SK-N-SH (cell line): ENCODE measurements at regions not wholly inside any gene's neighbourhood (a gene's known extent, or its start where the extent isn't known, plus 50 kb on each side); places are given as distances from the start of the nearest gene placed in this dataset.

Experiments
- CTCF ChIA-PET: fragments of 300-600, 350-600 bp; formaldehyde crosslinking; extraction: SDS; loops from one replicate; lab custom pipeline; 2021; lab: Yijun Ruan, JAX
- POLR2A ChIA-PET: fragments of 350-600 bp; sonication (Branson Sonifier 250); formaldehyde crosslinking; extraction: SDS; loops from one replicate; lab custom pipeline; 2020; ENCODE audit warnings: antibody characterized with exemption, inconsistent platforms; lab: Yijun Ruan, JAX
- DNase-seq: peaks from one replicate; pipeline ENCODE4 v3.0.0; 2012
- H2AFZ ChIP-seq: fragments of 200-600 bp; sonication (generic); 2 replicates; pipeline ENCODE4 v1.8.1; 2016; ENCODE audit warnings: antibody characterized with exemption, mild to moderate bottlenecking, low read depth
- H3F3A ChIP-seq: fragments of 200-600 bp; sonication (generic); replicated peaks from 2 replicates; pipeline ENCODE3; 2016; ENCODE audit warnings: antibody characterized with exemption, mild to moderate bottlenecking; ENCODE audit not compliant: insufficient read depth
- H3K27ac ChIP-seq, 2 experiments: fragments of 200-500 bp in 1 of 2; fragments of 200-600 bp in 1 of 2; sonication (Bioruptor generic) in 1 of 2; sonication (generic), shearing (Covaris generic) in 1 of 2; 2 replicates each; pipeline versions ENCODE4 v1.5.1 to v1.6.1; 2014 to 2016; ENCODE audit warnings: low read depth in 2 of 2, inconsistent platforms in 1 of 2, low read length in 1 of 2, mild to moderate bottlenecking in 1 of 2, mixed read lengths in 1 of 2
- H3K27me3 ChIP-seq: fragments of 200-600 bp; sonication (generic), shearing (Covaris generic); 2 replicates; pipeline ENCODE4 v1.6.1; 2016; ENCODE audit warnings: mixed run types; ENCODE audit not compliant: insufficient read depth
- H3K36me3 ChIP-seq, 2 experiments: fragments of 200-500 bp in 1 of 2; fragments of 200-600 bp in 1 of 2; sonication (Bioruptor generic) in 1 of 2; sonication (generic) in 1 of 2; replicated peaks in 1 of 2; 2 replicates each; pipeline versions ENCODE3 to v1.5.1; 2014 to 2016; ENCODE audit warnings: low read length in 1 of 2, mild to moderate bottlenecking in 1 of 2; ENCODE audit not compliant: insufficient read depth in 2 of 2, control insufficient read depth in 1 of 2
- H3K4me1 ChIP-seq, 2 experiments: fragments of 200-500 bp in 1 of 2; fragments of 200-600 bp in 1 of 2; sonication (Bioruptor generic) in 1 of 2; sonication (generic), shearing (Covaris generic) in 1 of 2; 2 replicates each; pipeline versions ENCODE4 v1.5.1 to v1.6.1; 2014 to 2016; ENCODE audit warnings: low read depth in 1 of 2, low read length in 1 of 2, mixed run types in 1 of 2; ENCODE audit not compliant: insufficient read depth in 2 of 2, control insufficient read depth in 1 of 2
- H3K4me2 ChIP-seq: fragments of 200-600 bp; sonication (generic), shearing (Covaris generic); 2 replicates; pipeline ENCODE4 v1.6.1; 2017; ENCODE audit warnings: mixed run types
- H3K4me3 ChIP-seq, 2 experiments: fragments of 200-500 bp in 1 of 2; fragments of 200-600 bp in 1 of 2; sonication (Bioruptor generic) in 1 of 2; sonication (generic), shearing (Covaris generic) in 1 of 2; 2 replicates each; pipeline versions ENCODE4 v1.5.1 to v1.8.1; 2014 to 2016; ENCODE audit warnings: low read depth in 2 of 2, inconsistent platforms in 1 of 2, low read length in 1 of 2, mild to moderate bottlenecking in 1 of 2, mixed read lengths in 1 of 2, moderate library complexity in 1 of 2
- H3K79me2 ChIP-seq: fragments of 200-600 bp; sonication (generic); 2 replicates; pipeline ENCODE4 v1.8.1; 2017; ENCODE audit warnings: mild to moderate bottlenecking; ENCODE audit not compliant: insufficient read depth
- H3K9ac ChIP-seq: fragments of 200-600 bp; sonication (generic); 2 replicates; pipeline ENCODE4 v1.6.1; 2017; ENCODE audit warnings: mixed run types
- H3K9me2 ChIP-seq: fragments of 200-600 bp; sonication (generic); 2 replicates; pipeline ENCODE4 v1.6.1; 2017; ENCODE audit warnings: mixed run types
- H3K9me3 ChIP-seq: fragments of 200-600 bp; sonication (generic); 2 replicates; pipeline ENCODE4 v1.6.1; 2017; ENCODE audit warnings: mixed run types, mild to moderate bottlenecking, moderate library complexity
- H4K20me1 ChIP-seq: fragments of 200-600 bp; sonication (generic); 2 replicates; pipeline ENCODE4 v1.6.1; 2017; ENCODE audit warnings: mild to moderate bottlenecking, mixed run types; ENCODE audit not compliant: insufficient read depth
- FOSL2 ChIP-seq: IDR thresholded peaks from 2 replicates; pipeline ENCODE4 v1.4.0; 2012; ENCODE audit warnings: low read depth, mild to moderate bottlenecking, moderate library complexity, borderline replicate concordance
- FOXM1 ChIP-seq: IDR thresholded peaks from 2 replicates; pipeline ENCODE4 v1.4.0; 2012; ENCODE audit warnings: low read depth, mild to moderate bottlenecking
- IRF3 ChIP-seq: fragments of 150-350 bp; IDR thresholded peaks from 2 replicates; pipeline ENCODE4 v1.6.1; 2016; ENCODE audit warnings: mild to moderate bottlenecking, low read depth, low read length
- MXI1 ChIP-seq: IDR thresholded peaks from 2 replicates; pipeline ENCODE4 v1.6.1; 2012; ENCODE audit warnings: mild to moderate bottlenecking, low read depth, low read length, improper control_type of control experiment
- PBX3 ChIP-seq: IDR thresholded peaks from 2 replicates; pipeline ENCODE4; 2012
- RAD21 ChIP-seq: IDR thresholded peaks from 2 replicates; pipeline ENCODE4 v1.6.1; 2012; ENCODE audit warnings: mild to moderate bottlenecking, low read length
- RCOR1 ChIP-seq: fragments of 150-350 bp; IDR thresholded peaks from 2 replicates; pipeline ENCODE4 v1.6.1; 2017; ENCODE audit warnings: antibody characterized with exemption, low read length
- RFX5 ChIP-seq: IDR thresholded peaks from 2 replicates; pipeline ENCODE4 v1.6.1; 2012; ENCODE audit warnings: mild to moderate bottlenecking, improper control_type of control experiment, low read length
- RXRA ChIP-seq: IDR thresholded peaks from 2 replicates; pipeline ENCODE4 v1.4.0; 2012; ENCODE audit warnings: low read depth, mild to moderate bottlenecking, borderline replicate concordance
- SIN3A ChIP-seq: IDR thresholded peaks from 2 replicates; pipeline ENCODE4 v1.6.1; 2012; ENCODE audit warnings: low read depth, mild to moderate bottlenecking, low read length, moderate library complexity, borderline replicate concordance
- SMC3 ChIP-seq: IDR thresholded peaks from 2 replicates; pipeline ENCODE4 v1.6.1; 2012; ENCODE audit warnings: low read depth, low read length, improper control_type of control experiment
- TAF1 ChIP-seq: IDR thresholded peaks from 2 replicates; pipeline ENCODE4 v1.6.1; 2012; ENCODE audit warnings: low read depth, mild to moderate bottlenecking, low read length, moderate library complexity, borderline replicate concordance
- TCF12 ChIP-seq: IDR thresholded peaks from 2 replicates; pipeline ENCODE4 v1.4.0; 2012
- USF2 ChIP-seq: fragments of 150-350 bp; IDR thresholded peaks from 2 replicates; pipeline ENCODE4 v1.6.1; 2017; ENCODE audit warnings: antibody characterized with exemption, low read length, low read depth, borderline replicate concordance
- WGBS: methylation state at CpG from one replicate; pipeline ENCODE4 v1.1.6; 2017; ENCODE audit warnings: low lambda C conversion rate; 5-methylcytosine and 5-hydroxymethylcytosine counted together
- TF ChIP-seq, protein P1 (sequence below): IDR thresholded peaks from 2 replicates; pipeline ENCODE4 v1.6.1; 2012; ENCODE audit warnings: mild to moderate bottlenecking, low read depth, low read length, moderate library complexity
- TF ChIP-seq, protein P2 (sequence below): IDR thresholded peaks from 2 replicates; pipeline ENCODE4 v1.4.0; 2012; ENCODE audit warnings: low read depth, borderline replicate concordance
- TF ChIP-seq, protein P3 (sequence below): fragments of 200-600 bp; sonication (generic); IDR thresholded peaks from 2 replicates; pipeline ENCODE4 v1.6.1; 2017; ENCODE audit warnings: antibody characterized with exemption, mild to moderate bottlenecking, moderate library complexity
- TF ChIP-seq, protein P4 (sequence below): IDR thresholded peaks from 2 replicates; pipeline ENCODE4 v1.4.0; 2012; ENCODE audit warnings: low read depth
- TF ChIP-seq, protein P5 (sequence below): IDR thresholded peaks from 2 replicates; pipeline ENCODE4 v1.4.0; 2012; ENCODE audit warnings: low read depth, borderline replicate concordance

DNA sequence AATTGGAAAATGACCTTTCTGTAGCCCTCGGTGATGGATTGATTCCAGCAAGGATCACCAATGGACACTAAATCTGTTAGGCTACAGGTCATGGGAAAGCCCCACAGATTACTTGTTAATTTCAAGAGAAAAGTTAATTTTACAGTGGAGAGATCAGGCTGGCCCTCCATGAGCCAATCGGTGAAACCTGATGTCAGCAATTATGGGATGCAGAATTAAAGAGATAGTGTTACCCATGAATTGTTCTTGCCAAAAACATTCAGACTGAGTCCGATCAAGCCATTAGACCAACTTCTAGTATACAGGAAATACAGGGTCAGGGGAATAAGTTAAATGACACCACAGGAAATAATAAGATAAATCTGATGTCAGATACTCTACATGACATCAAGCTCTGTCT lies 214.9 kb upstream of the SYNDIG1 start:
- POLR2A ChIA-PET = no interaction called here

More for the DNA sequence above, 214.9 kb upstream of the SYNDIG1 start:
- Histone ChIP-seq H3K9me3 (no peaks in the 10 kb centered on the region), H3K4me1 (no peaks in the 10 kb centered on the region), H3K27me3 (no peaks in the 10 kb centered on the region), H3K9ac (no peak overlapping the region), H2AFZ (no peak overlapping the region), H3K4me2 (no peak overlapping the region), H3K36me3 (no peaks in the 10 kb centered on the region), H4K20me1 (no peaks in the 10 kb centered on the region), H3K9me2 (no peaks in the 10 kb centered on the region), H3K4me3 (no peak overlapping the region), H3K79me2 (no peaks in the 10 kb centered on the region), H3K27ac (no peak overlapping the region), H3F3A (no peaks in the 10 kb centered on the region)
- no peak for DNase-seq
- CTCF ChIA-PET = no interaction called here
- WGBS = 22% methylated on average over 3 of the region's 3 CpGs
- TF ChIP-seq FOSL2 = no peak
- TF ChIP-seq, protein P1, sequence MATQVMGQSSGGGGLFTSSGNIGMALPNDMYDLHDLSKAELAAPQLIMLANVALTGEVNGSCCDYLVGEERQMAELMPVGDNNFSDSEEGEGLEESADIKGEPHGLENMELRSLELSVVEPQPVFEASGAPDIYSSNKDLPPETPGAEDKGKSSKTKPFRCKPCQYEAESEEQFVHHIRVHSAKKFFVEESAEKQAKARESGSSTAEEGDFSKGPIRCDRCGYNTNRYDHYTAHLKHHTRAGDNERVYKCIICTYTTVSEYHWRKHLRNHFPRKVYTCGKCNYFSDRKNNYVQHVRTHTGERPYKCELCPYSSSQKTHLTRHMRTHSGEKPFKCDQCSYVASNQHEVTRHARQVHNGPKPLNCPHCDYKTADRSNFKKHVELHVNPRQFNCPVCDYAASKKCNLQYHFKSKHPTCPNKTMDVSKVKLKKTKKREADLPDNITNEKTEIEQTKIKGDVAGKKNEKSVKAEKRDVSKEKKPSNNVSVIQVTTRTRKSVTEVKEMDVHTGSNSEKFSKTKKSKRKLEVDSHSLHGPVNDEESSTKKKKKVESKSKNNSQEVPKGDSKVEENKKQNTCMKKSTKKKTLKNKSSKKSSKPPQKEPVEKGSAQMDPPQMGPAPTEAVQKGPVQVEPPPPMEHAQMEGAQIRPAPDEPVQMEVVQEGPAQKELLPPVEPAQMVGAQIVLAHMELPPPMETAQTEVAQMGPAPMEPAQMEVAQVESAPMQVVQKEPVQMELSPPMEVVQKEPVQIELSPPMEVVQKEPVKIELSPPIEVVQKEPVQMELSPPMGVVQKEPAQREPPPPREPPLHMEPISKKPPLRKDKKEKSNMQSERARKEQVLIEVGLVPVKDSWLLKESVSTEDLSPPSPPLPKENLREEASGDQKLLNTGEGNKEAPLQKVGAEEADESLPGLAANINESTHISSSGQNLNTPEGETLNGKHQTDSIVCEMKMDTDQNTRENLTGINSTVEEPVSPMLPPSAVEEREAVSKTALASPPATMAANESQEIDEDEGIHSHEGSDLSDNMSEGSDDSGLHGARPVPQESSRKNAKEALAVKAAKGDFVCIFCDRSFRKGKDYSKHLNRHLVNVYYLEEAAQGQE = no peak
- no peak for TF ChIP-seq RAD21
- TF ChIP-seq, protein P2, sequence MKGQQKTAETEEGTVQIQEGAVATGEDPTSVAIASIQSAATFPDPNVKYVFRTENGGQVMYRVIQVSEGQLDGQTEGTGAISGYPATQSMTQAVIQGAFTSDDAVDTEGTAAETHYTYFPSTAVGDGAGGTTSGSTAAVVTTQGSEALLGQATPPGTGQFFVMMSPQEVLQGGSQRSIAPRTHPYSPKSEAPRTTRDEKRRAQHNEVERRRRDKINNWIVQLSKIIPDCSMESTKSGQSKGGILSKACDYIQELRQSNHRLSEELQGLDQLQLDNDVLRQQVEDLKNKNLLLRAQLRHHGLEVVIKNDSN = no peak
- no peak for TF ChIP-seq TAF1
- TF ChIP-seq IRF3 = no peak
- no peak for TF ChIP-seq SIN3A
- TF ChIP-seq TCF12 = no peak
- no peak for TF ChIP-seq FOXM1
- TF ChIP-seq USF2 = no peak
- TF ChIP-seq RCOR1 = no peak
- TF ChIP-seq, protein P3, sequence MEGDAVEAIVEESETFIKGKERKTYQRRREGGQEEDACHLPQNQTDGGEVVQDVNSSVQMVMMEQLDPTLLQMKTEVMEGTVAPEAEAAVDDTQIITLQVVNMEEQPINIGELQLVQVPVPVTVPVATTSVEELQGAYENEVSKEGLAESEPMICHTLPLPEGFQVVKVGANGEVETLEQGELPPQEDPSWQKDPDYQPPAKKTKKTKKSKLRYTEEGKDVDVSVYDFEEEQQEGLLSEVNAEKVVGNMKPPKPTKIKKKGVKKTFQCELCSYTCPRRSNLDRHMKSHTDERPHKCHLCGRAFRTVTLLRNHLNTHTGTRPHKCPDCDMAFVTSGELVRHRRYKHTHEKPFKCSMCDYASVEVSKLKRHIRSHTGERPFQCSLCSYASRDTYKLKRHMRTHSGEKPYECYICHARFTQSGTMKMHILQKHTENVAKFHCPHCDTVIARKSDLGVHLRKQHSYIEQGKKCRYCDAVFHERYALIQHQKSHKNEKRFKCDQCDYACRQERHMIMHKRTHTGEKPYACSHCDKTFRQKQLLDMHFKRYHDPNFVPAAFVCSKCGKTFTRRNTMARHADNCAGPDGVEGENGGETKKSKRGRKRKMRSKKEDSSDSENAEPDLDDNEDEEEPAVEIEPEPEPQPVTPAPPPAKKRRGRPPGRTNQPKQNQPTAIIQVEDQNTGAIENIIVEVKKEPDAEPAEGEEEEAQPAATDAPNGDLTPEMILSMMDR = no peak
- TF ChIP-seq SMC3 = no peak
- TF ChIP-seq MXI1 = no peak
- TF ChIP-seq, protein P4, sequence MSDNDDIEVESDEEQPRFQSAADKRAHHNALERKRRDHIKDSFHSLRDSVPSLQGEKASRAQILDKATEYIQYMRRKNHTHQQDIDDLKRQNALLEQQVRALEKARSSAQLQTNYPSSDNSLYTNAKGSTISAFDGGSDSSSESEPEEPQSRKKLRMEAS = no peak
- no peak for TF ChIP-seq RXRA
- TF ChIP-seq, protein P5, sequence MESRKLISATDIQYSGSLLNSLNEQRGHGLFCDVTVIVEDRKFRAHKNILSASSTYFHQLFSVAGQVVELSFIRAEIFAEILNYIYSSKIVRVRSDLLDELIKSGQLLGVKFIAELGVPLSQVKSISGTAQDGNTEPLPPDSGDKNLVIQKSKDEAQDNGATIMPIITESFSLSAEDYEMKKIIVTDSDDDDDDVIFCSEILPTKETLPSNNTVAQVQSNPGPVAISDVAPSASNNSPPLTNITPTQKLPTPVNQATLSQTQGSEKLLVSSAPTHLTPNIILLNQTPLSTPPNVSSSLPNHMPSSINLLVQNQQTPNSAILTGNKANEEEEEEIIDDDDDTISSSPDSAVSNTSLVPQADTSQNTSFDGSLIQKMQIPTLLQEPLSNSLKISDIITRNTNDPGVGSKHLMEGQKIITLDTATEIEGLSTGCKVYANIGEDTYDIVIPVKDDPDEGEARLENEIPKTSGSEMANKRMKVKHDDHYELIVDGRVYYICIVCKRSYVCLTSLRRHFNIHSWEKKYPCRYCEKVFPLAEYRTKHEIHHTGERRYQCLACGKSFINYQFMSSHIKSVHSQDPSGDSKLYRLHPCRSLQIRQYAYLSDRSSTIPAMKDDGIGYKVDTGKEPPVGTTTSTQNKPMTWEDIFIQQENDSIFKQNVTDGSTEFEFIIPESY = no peak
- no peak for TF ChIP-seq RFX5
- no peak for TF ChIP-seq PBX3
